ENCODE measurements at regions not wholly inside any gene's neighbourhood (a gene's known extent, or its start where the extent isn't known, plus 50 kb on each side); places are given as distances from the start of the nearest gene placed in this dataset.

DNA sequence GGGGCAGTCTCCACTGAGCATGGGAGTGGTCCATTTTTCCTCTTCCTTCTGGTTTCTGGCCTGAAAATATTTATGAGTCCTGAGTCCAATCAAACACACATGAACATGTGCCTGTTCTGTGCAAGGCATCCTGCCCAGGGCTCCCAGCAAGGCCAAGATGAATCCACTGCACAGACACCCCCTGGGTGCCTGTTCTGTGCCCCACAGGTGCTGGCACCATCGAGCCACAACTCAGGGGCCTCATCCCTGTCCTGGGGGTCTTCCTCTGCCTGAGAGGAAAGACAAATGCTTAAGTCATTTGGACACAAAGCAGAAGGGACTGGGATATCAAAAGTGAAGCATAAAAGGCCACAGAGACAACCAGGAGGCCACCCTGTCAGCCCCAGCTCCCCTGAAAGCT lies 87.4 kb upstream of the IQSEC1 start:
- H3K4me3 ChIP-seq (ENCODE audit: low read length), result no peak overlapping the region
- no peak overlapping the region for H3K9ac ChIP-seq (ENCODE audit: extremely low read depth, low read length, poor library complexity, severe bottlenecking)
- H3K27me3 Mint-ChIP-seq (ENCODE audit: insufficient read depth), result no peaks in the 10 kb centered on the region
- no peak overlapping the region for H3K27ac ChIP-seq (ENCODE audit: low read depth, low read length)
- WGBS, 2 experiments (ENCODE audit: insufficient coverage in 1 of 2, insufficient read length in 1 of 2), result 71 to 86% methylated on average over 1 of the region's 1 CpG
- H3K9me3 Mint-ChIP-seq, result peaks cover 16% of the 10 kb centered on the region
- peaks cover 33% of the 10 kb centered on the region for H3K4me1 Mint-ChIP-seq
- peaks cover under 1% of the 10 kb centered on the region for H3K36me3 Mint-ChIP-seq (ENCODE audit: low read depth)
- H3K27ac Mint-ChIP-seq, result peak overlapping the region; percentile 60
- TF ChIP-seq, protein P1, sequence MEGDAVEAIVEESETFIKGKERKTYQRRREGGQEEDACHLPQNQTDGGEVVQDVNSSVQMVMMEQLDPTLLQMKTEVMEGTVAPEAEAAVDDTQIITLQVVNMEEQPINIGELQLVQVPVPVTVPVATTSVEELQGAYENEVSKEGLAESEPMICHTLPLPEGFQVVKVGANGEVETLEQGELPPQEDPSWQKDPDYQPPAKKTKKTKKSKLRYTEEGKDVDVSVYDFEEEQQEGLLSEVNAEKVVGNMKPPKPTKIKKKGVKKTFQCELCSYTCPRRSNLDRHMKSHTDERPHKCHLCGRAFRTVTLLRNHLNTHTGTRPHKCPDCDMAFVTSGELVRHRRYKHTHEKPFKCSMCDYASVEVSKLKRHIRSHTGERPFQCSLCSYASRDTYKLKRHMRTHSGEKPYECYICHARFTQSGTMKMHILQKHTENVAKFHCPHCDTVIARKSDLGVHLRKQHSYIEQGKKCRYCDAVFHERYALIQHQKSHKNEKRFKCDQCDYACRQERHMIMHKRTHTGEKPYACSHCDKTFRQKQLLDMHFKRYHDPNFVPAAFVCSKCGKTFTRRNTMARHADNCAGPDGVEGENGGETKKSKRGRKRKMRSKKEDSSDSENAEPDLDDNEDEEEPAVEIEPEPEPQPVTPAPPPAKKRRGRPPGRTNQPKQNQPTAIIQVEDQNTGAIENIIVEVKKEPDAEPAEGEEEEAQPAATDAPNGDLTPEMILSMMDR (conservative IDR thresholded peaks at IDR 0.05), result no peak
- H3K4me1 ChIP-seq (ENCODE audit: control insufficient read depth, insufficient read depth, low read length), result peaks cover 8% of the 10 kb centered on the region
- H3K4me3 Mint-ChIP-seq, result no peak overlapping the region
- DNase-seq, result no peak
- H3K9me3 ChIP-seq (ENCODE audit: control insufficient read depth, low read length), result peaks cover 18% of the 10 kb centered on the region
- H3K27me3 ChIP-seq (ENCODE audit: control insufficient read depth, insufficient read depth, low read length, poor library complexity, severe bottlenecking), result no peaks in the 10 kb centered on the region
- H3K36me3 ChIP-seq (ENCODE audit: control insufficient read depth, insufficient read depth, low read length), result no peaks in the 10 kb centered on the region

DNA sequence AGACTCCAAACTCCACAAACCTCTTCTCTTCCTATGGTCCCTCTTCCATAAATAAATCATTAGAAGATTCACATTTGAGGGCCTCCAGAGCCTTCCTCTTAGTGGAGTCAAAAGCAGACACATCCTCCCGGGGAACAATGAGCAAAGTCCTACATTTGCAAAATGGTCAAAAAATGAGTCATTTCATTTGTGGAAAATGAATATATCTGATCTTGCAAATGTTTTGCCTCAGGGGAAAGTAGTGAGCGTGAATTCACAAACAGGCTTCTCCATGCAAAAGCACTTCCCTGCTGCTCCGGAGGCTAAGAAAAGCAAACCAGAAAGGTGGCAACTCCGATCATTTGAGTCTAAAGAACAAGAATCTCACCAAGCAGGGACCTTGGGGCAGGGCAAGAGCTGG lies 86.7 kb upstream of the IQSEC1 start:
- no peak overlapping the region for H3K27ac ChIP-seq (ENCODE audit: low read depth, low read length)
- no peak overlapping the region for H3K27ac Mint-ChIP-seq

DNA sequence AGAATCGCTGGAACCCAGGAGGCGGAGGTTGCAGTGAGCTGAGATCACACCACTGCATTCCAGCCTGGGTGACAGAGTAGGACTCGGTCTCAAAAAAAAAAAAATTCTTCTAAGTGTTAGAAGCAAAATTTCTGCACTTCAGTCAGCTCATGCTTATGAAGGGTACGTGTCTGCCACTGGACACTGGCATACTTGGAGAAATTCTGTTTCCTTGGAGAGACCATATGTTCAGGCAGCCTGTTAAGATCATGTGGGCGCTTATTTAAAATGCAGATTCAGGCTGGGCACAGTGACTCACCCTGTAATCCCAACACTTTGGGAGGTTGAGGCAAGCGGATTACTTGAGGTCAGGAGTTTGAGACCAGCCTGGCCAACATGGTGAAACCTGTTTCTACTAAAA lies 85.6 kb upstream of the IQSEC1 start:
- TF ChIP-seq, protein P1 (conservative IDR thresholded peaks at IDR 0.05), result no peak
- no peak overlapping the region for H3K4me3 Mint-ChIP-seq
- Histone ChIP-seq H3K27me3 (ENCODE audit: control insufficient read depth, insufficient read depth, low read length, poor library complexity, severe bottlenecking) (no peaks in the 10 kb centered on the region), H3K4me1 (ENCODE audit: control insufficient read depth, insufficient read depth, low read length) (peaks cover 8% of the 10 kb centered on the region), H3K9ac (ENCODE audit: extremely low read depth, low read length, poor library complexity, severe bottlenecking) (no peak overlapping the region), H3K4me3 (ENCODE audit: low read length) (no peak overlapping the region), H3K36me3 (ENCODE audit: control insufficient read depth, insufficient read depth, low read length) (no peaks in the 10 kb centered on the region), H3K27ac (ENCODE audit: low read depth, low read length) (no peak overlapping the region), H3K9me3 (ENCODE audit: control insufficient read depth, low read length) (peaks cover 29% of the 10 kb centered on the region)
- peaks cover 28% of the 10 kb centered on the region for H3K9me3 Mint-ChIP-seq
- no peak overlapping the region for H3K27ac Mint-ChIP-seq
- H3K27me3 Mint-ChIP-seq (ENCODE audit: insufficient read depth), result no peaks in the 10 kb centered on the region
- WGBS, 2 experiments (ENCODE audit: insufficient coverage in 1 of 2, insufficient read length in 1 of 2), result 93 to 96% methylated on average over 6 of the region's 6 CpGs
- peaks cover 4% of the 10 kb centered on the region for H3K36me3 Mint-ChIP-seq (ENCODE audit: low read depth)
- peaks cover 33% of the 10 kb centered on the region for H3K4me1 Mint-ChIP-seq
- no peak for DNase-seq

More for the DNA sequence above, 86.7 kb upstream of the IQSEC1 start:
- Histone ChIP-seq H3K4me1 (ENCODE audit: control insufficient read depth, insufficient read depth, low read length) (peaks cover 8% of the 10 kb centered on the region), H3K9ac (ENCODE audit: extremely low read depth, low read length, poor library complexity, severe bottlenecking) (no peak overlapping the region), H3K4me3 (ENCODE audit: low read length) (no peak overlapping the region), H3K9me3 (ENCODE audit: control insufficient read depth, low read length) (peaks cover 25% of the 10 kb centered on the region), H3K36me3 (ENCODE audit: control insufficient read depth, insufficient read depth, low read length) (no peaks in the 10 kb centered on the region), H3K27me3 (ENCODE audit: control insufficient read depth, insufficient read depth, low read length, poor library complexity, severe bottlenecking) (no peaks in the 10 kb centered on the region)
- H3K4me1 Mint-ChIP-seq, result peaks cover 33% of the 10 kb centered on the region
- DNase-seq, result no peak
- H3K27me3 Mint-ChIP-seq (ENCODE audit: insufficient read depth), result no peaks in the 10 kb centered on the region
- WGBS, 2 experiments (ENCODE audit: insufficient coverage in 1 of 2, insufficient read length in 1 of 2), result 92 to 100% methylated on average over 2 to 4 of the region's 4 CpGs
- H3K9me3 Mint-ChIP-seq, result peaks cover 23% of the 10 kb centered on the region
- H3K4me3 Mint-ChIP-seq, result no peak overlapping the region
- peaks cover 4% of the 10 kb centered on the region for H3K36me3 Mint-ChIP-seq (ENCODE audit: low read depth)
- TF ChIP-seq, protein P1 (conservative IDR thresholded peaks at IDR 0.05), result no peak

All from endodermal cell (in vitro differentiated cells).